ENCODE measurements at regions not wholly inside any gene's neighbourhood (a gene's known extent, or its start where the extent isn't known, plus 50 kb on each side); places are given as distances from the start of the nearest gene placed in this dataset.
"Not testable (repeated sequence)": the region's sequence is repeated elsewhere in the genome, so short reads cannot be mapped to it uniquely, and the experiment has no call there.

- H3K4me3 ChIP-seq; H3K27ac ChIP-seq; H3K4me1 ChIP-seq; intact Hi-C loops (cut with DNase I; ENCODE audit: low total_unique reads); H3K36me3 ChIP-seq (ENCODE audit: low read depth, missing control alignments); H3K27me3 ChIP-seq; DNase-seq; H3K9me3 ChIP-seq: not testable (repeated sequence)
- WGBS, 2 donors: no CpG with 5 or more reads among the region's 6 CpGs
Measured at GRCh38 chr2:111580616-111581015, 303.4 kb downstream of the ANAPC1 start.

- H3K9me3 ChIP-seq; H3K36me3 ChIP-seq (ENCODE audit: low read depth, missing control alignments); H3K27me3 ChIP-seq; H3K4me1 ChIP-seq; H3K27ac ChIP-seq; H3K4me3 ChIP-seq; intact Hi-C loops (cut with DNase I; ENCODE audit: low total_unique reads); DNase-seq: not testable (repeated sequence)
- 67 to 79% methylated on average over 5 to 6 of the region's 6 CpGs for WGBS, 2 donors
Measured at GRCh38 chr2:111582090-111582489, 301.9 kb downstream of the ANAPC1 start.

GRCh38 chr2:111583480-111583879 lies 300.5 kb downstream of the ANAPC1 start:
- no CpG with 5 or more reads among the region's 3 CpGs for WGBS, 2 donors
- DNase-seq; H3K27ac ChIP-seq; intact Hi-C loops (cut with DNase I; ENCODE audit: low total_unique reads); H3K4me3 ChIP-seq; H3K36me3 ChIP-seq (ENCODE audit: low read depth, missing control alignments); H3K4me1 ChIP-seq; H3K9me3 ChIP-seq; H3K27me3 ChIP-seq: not testable (repeated sequence)

- 72 to 88% methylated on average over 1 to 2 of the region's 2 CpGs for WGBS, 2 donors
Measured at GRCh38 chr2:111584540-111584939, 299.5 kb downstream of the ANAPC1 start.

GRCh38 chr2:111584950-111585349 lies 299.0 kb downstream of the ANAPC1 start:
- H3K27me3 ChIP-seq; H3K9me3 ChIP-seq; H3K36me3 ChIP-seq (ENCODE audit: low read depth, missing control alignments); H3K4me1 ChIP-seq; DNase-seq; intact Hi-C loops (cut with DNase I; ENCODE audit: low total_unique reads); H3K4me3 ChIP-seq; H3K27ac ChIP-seq: not testable (repeated sequence)
- no CpG with 5 or more reads among the region's 6 CpGs for WGBS, 2 donors

More at GRCh38 chr2:111584540-111584939, 299.5 kb downstream of the ANAPC1 start:
- DNase-seq; H3K4me1 ChIP-seq; H3K4me3 ChIP-seq; H3K27me3 ChIP-seq; intact Hi-C loops (cut with DNase I; ENCODE audit: low total_unique reads); H3K9me3 ChIP-seq; H3K36me3 ChIP-seq (ENCODE audit: low read depth, missing control alignments); H3K27ac ChIP-seq: not testable (repeated sequence)

- intact Hi-C loops (cut with DNase I; ENCODE audit: low total_unique reads): not testable (repeated sequence)
Measured at GRCh38 chr2:111586014-111586413, 298.0 kb downstream of the ANAPC1 start.

GRCh38 chr2:111595072-111595471 lies 288.9 kb downstream of the ANAPC1 start:
- H3K4me3 ChIP-seq; H3K36me3 ChIP-seq (ENCODE audit: low read depth, missing control alignments); intact Hi-C loops (cut with DNase I; ENCODE audit: low total_unique reads); H3K9me3 ChIP-seq; DNase-seq; H3K27ac ChIP-seq; H3K27me3 ChIP-seq; H3K4me1 ChIP-seq: not testable (repeated sequence)
- WGBS, 2 donors: no CpG with 5 or more reads among the region's 7 CpGs

More at GRCh38 chr2:111586014-111586413, 298.0 kb downstream of the ANAPC1 start:
- H3K4me3 ChIP-seq; H3K9me3 ChIP-seq; H3K36me3 ChIP-seq (ENCODE audit: low read depth, missing control alignments); H3K4me1 ChIP-seq; DNase-seq; H3K27ac ChIP-seq; H3K27me3 ChIP-seq: not testable (repeated sequence)
- 51 to 86% methylated on average over 2 of the region's 2 CpGs for WGBS, 2 donors

- H3K9me3 ChIP-seq; DNase-seq; H3K27me3 ChIP-seq; H3K4me1 ChIP-seq; H3K27ac ChIP-seq; intact Hi-C loops (cut with DNase I; ENCODE audit: low total_unique reads); H3K4me3 ChIP-seq; H3K36me3 ChIP-seq (ENCODE audit: low read depth, missing control alignments): not testable (repeated sequence)
- 80 to 88% methylated on average over 1 of the region's 4 CpGs for WGBS, 2 donors
Measured at GRCh38 chr2:111596808-111597705, 286.9 kb downstream of the ANAPC1 start.

GRCh38 chr2:111598944-111599343 lies 285.0 kb downstream of the ANAPC1 start:
- H3K27ac ChIP-seq; DNase-seq; H3K4me3 ChIP-seq; H3K27me3 ChIP-seq; H3K4me1 ChIP-seq; intact Hi-C loops (cut with DNase I; ENCODE audit: low total_unique reads); H3K9me3 ChIP-seq; H3K36me3 ChIP-seq (ENCODE audit: low read depth, missing control alignments): not testable (repeated sequence)
- 84% methylated on average over 2 of the region's 2 CpGs; no CpG with 5 or more reads in 1 of the 2 donors for WGBS, 2 donors

- H3K4me1 ChIP-seq; intact Hi-C loops (cut with DNase I; ENCODE audit: low total_unique reads); H3K27me3 ChIP-seq; H3K4me3 ChIP-seq; DNase-seq; H3K36me3 ChIP-seq (ENCODE audit: low read depth, missing control alignments); H3K27ac ChIP-seq; H3K9me3 ChIP-seq: not testable (repeated sequence)
- no CpG with 5 or more reads among the region's 7 CpGs for WGBS, 2 donors
Measured at GRCh38 chr2:111602259-111602658, 281.7 kb downstream of the ANAPC1 start.

- H3K27me3 ChIP-seq; intact Hi-C loops (cut with DNase I; ENCODE audit: low total_unique reads); DNase-seq; H3K27ac ChIP-seq; H3K36me3 ChIP-seq (ENCODE audit: low read depth, missing control alignments); H3K9me3 ChIP-seq; H3K4me1 ChIP-seq; H3K4me3 ChIP-seq: not testable (repeated sequence)
- 94 to 97% methylated on average over 4 to 7 of the region's 11 CpGs for WGBS, 2 donors
Measured at GRCh38 chr2:111605798-111606197, 278.2 kb downstream of the ANAPC1 start.

- no CpG with 5 or more reads among the region's 1 CpG for WGBS, 2 donors
- H3K9me3 ChIP-seq; H3K36me3 ChIP-seq (ENCODE audit: low read depth, missing control alignments); H3K4me3 ChIP-seq; H3K27me3 ChIP-seq; H3K4me1 ChIP-seq; H3K27ac ChIP-seq; DNase-seq; intact Hi-C loops (cut with DNase I; ENCODE audit: low total_unique reads): not testable (repeated sequence)
Measured at GRCh38 chr2:111606632-111607031, 277.4 kb downstream of the ANAPC1 start.
